ENCODE measurements at regions not wholly inside any gene's neighbourhood (a gene's known extent, or its start where the extent isn't known, plus 50 kb on each side); places are given as distances from the start of the nearest gene placed in this dataset.

DNA sequence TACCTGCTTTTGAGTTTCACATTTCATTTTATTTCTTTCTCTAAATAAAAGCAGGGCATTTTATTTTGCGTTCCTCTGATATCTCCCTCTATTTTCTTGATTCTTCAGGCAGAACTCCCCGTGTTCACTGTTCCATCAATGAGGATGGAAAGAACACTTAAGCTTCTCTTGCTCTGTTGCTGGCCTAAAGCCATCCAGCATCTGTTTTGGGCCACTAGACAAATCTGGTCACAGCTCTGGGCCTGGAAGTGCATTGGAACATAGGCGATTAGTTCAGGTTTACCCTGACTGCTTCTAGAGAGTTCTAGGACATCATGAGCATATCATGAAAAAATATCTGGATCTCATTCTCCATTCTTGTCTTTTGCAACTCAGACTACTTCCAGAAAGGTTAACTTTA is 611.2 kb downstream of the UTRN start:
- TF ChIP-seq, protein P1, sequence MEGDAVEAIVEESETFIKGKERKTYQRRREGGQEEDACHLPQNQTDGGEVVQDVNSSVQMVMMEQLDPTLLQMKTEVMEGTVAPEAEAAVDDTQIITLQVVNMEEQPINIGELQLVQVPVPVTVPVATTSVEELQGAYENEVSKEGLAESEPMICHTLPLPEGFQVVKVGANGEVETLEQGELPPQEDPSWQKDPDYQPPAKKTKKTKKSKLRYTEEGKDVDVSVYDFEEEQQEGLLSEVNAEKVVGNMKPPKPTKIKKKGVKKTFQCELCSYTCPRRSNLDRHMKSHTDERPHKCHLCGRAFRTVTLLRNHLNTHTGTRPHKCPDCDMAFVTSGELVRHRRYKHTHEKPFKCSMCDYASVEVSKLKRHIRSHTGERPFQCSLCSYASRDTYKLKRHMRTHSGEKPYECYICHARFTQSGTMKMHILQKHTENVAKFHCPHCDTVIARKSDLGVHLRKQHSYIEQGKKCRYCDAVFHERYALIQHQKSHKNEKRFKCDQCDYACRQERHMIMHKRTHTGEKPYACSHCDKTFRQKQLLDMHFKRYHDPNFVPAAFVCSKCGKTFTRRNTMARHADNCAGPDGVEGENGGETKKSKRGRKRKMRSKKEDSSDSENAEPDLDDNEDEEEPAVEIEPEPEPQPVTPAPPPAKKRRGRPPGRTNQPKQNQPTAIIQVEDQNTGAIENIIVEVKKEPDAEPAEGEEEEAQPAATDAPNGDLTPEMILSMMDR (conservative IDR thresholded peaks at IDR 0.05; ENCODE audit: low read depth, low read length), result no peak
- no peak for TF ChIP-seq EZH2 (IDR thresholded peaks at IDR 0.05; ENCODE audit: borderline replicate concordance, low read depth, low read length, poor library complexity, severe bottlenecking)
